ENCODE measurements at regions not wholly inside any gene's neighbourhood (a gene's known extent, or its start where the extent isn't known, plus 50 kb on each side); places are given as distances from the start of the nearest gene placed in this dataset.

DNA sequence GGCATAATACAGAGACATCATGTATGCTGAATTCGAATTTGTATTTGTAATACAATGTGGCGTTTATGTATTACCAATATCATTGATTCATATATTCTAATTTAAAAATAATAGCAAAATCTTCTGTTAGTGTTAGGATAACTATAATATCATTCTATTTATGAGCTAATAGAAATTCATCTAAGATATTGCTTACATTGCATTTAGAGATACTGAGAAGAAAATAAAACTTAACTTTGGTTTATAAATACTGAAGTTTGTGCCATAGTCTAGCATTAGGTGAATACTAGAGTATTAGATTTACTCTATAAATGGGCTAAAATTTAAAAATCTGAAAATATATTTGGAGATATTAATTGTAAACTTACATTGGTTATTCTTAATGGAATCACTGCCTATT is 1590.6 kb downstream of the PCDH18 start:
- ATAC-seq = no peak
- TF ChIP-seq, protein P1, sequence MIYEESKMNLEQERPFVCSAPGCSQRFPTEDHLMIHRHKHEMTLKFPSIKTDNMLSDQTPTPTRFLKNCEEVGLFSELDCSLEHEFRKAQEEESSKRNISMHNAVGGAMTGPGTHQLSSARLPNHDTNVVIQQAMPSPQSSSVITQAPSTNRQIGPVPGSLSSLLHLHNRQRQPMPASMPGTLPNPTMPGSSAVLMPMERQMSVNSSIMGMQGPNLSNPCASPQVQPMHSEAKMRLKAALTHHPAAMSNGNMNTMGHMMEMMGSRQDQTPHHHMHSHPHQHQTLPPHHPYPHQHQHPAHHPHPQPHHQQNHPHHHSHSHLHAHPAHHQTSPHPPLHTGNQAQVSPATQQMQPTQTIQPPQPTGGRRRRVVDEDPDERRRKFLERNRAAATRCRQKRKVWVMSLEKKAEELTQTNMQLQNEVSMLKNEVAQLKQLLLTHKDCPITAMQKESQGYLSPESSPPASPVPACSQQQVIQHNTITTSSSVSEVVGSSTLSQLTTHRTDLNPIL (CRISPR knock-in tag; IDR thresholded peaks at IDR 0.05; ENCODE audit: low read depth) = no peak
- TF ChIP-seq, protein P2, sequence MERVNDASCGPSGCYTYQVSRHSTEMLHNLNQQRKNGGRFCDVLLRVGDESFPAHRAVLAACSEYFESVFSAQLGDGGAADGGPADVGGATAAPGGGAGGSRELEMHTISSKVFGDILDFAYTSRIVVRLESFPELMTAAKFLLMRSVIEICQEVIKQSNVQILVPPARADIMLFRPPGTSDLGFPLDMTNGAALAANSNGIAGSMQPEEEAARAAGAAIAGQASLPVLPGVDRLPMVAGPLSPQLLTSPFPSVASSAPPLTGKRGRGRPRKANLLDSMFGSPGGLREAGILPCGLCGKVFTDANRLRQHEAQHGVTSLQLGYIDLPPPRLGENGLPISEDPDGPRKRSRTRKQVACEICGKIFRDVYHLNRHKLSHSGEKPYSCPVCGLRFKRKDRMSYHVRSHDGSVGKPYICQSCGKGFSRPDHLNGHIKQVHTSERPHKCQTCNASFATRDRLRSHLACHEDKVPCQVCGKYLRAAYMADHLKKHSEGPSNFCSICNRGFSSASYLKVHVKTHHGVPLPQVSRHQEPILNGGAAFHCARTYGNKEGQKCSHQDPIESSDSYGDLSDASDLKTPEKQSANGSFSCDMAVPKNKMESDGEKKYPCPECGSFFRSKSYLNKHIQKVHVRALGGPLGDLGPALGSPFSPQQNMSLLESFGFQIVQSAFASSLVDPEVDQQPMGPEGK (CRISPR knock-in tag; IDR thresholded peaks at IDR 0.05; ENCODE audit: borderline replicate concordance) = no peak
- TF ChIP-seq ZC3H10 (CRISPR knock-in tag; IDR thresholded peaks at IDR 0.05) (no peak), RARB (CRISPR knock-in tag; IDR thresholded peaks at IDR 0.05) (no peak), ZNF70 (CRISPR knock-in tag; IDR thresholded peaks at IDR 0.05) (no peak), TCF4 (CRISPR knock-in tag; IDR thresholded peaks at IDR 0.05; ENCODE audit: borderline replicate concordance) (no peak), ESRRG (CRISPR knock-in tag; IDR thresholded peaks at IDR 0.05) (no peak), ARNTL (CRISPR knock-in tag; IDR thresholded peaks at IDR 0.05; ENCODE audit: borderline replicate concordance, low read depth) (no peak), TOX (CRISPR knock-in tag; IDR thresholded peaks at IDR 0.05; ENCODE audit: borderline replicate concordance) (no peak), ZNF565 (CRISPR knock-in tag; conservative IDR thresholded peaks at IDR 0.05; ENCODE audit: low read depth) (no peak), ISL1 (CRISPR knock-in tag; IDR thresholded peaks at IDR 0.05) (no peak), GLIS3 (CRISPR knock-in tag; IDR thresholded peaks at IDR 0.05) (no peak), ZNF8 (CRISPR knock-in tag; IDR thresholded peaks at IDR 0.05) (no peak), SNAI2 (CRISPR knock-in tag; IDR thresholded peaks at IDR 0.05) (no peak)
- TF ChIP-seq, protein P3, sequence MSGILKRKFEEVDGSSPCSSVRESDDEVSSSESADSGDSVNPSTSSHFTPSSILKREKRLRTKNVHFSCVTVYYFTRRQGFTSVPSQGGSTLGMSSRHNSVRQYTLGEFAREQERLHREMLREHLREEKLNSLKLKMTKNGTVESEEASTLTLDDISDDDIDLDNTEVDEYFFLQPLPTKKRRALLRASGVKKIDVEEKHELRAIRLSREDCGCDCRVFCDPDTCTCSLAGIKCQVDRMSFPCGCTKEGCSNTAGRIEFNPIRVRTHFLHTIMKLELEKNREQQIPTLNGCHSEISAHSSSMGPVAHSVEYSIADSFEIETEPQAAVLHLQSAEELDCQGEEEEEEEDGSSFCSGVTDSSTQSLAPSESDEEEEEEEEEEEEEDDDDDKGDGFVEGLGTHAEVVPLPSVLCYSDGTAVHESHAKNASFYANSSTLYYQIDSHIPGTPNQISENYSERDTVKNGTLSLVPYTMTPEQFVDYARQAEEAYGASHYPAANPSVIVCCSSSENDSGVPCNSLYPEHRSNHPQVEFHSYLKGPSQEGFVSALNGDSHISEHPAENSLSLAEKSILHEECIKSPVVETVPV (CRISPR knock-in tag; IDR thresholded peaks at IDR 0.05) = no peak

DNA sequence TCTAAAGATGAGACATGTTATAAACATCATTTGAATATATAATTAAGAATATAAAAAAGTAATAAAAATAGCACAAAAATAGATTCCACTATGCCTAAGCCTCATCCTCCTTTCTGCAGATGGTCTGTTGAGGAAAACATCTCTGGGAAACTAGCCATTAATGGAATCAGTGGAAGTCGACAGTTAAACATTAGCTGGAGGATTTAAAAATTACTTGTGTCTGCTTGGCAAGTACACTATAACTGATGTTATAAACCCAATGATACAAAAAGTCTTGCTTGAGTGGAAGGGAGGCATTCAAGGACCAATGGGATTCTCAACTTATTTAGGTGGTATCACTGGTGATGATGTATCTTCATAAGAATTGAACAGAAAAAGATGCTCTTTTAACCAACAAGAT is 1598.3 kb downstream of the PCDH18 start:
- no peak for ATAC-seq
- no peak for TF ChIP-seq ZNF565 (CRISPR knock-in tag; conservative IDR thresholded peaks at IDR 0.05; ENCODE audit: low read depth)
- TF ChIP-seq ISL1 (CRISPR knock-in tag; IDR thresholded peaks at IDR 0.05) = no peak
- no peak for TF ChIP-seq ESRRG (CRISPR knock-in tag; IDR thresholded peaks at IDR 0.05)

DNA sequence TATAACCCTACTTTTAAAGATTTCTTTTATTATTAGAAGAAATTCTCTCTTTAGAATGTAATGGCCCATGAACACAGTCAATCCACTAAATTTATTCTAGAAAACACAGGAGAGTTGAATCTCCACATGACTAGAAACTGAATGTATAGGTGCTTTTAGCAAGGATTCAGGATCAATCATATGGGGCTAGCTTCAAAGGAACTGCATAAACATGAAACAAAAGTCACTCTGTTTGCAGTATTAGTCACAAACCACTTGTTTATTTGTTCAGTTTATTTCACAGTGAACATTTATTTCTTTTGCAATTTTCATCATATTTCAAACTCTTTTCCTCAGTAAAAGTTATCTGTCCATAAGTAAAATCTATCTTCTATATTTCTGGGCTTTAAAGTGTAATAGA is 1604.6 kb downstream of the PCDH18 start:
- ATAC-seq = no peak
- TF ChIP-seq CSDC2 (CRISPR knock-in tag; IDR thresholded peaks at IDR 0.05) = no peak
- TF ChIP-seq TOX (CRISPR knock-in tag; IDR thresholded peaks at IDR 0.05; ENCODE audit: borderline replicate concordance) = no peak
- no peak for TF ChIP-seq OSR1 (CRISPR knock-in tag; IDR thresholded peaks at IDR 0.05)
- no peak for TF ChIP-seq TCF4 (CRISPR knock-in tag; IDR thresholded peaks at IDR 0.05; ENCODE audit: borderline replicate concordance)

DNA sequence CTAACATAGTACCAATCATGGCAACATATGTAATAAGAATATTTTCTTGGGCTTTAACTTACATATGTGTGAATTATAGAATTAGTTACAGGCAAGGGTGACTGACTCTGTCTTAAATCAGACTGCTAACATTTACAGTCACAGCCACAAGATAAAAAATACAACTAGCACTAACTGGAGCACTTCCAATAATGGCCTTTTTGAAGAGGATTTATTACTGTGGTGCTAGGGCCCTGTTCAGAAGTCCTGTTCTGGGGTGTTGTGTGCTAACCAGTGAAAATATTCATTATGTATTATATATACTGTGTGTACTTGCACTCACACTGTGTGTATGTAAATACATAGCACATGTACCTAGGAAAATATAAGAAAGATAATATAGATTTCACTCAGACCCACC is 1611.2 kb downstream of the PCDH18 start:
- TF ChIP-seq ZC3H10 (CRISPR knock-in tag; IDR thresholded peaks at IDR 0.05) = no peak
- TF ChIP-seq ARNTL (CRISPR knock-in tag; IDR thresholded peaks at IDR 0.05; ENCODE audit: borderline replicate concordance, low read depth) = no peak
- TF ChIP-seq SNAI2 (CRISPR knock-in tag; IDR thresholded peaks at IDR 0.05) = no peak
- no peak for TF ChIP-seq ESRRG (CRISPR knock-in tag; IDR thresholded peaks at IDR 0.05)
- TF ChIP-seq, protein P4, sequence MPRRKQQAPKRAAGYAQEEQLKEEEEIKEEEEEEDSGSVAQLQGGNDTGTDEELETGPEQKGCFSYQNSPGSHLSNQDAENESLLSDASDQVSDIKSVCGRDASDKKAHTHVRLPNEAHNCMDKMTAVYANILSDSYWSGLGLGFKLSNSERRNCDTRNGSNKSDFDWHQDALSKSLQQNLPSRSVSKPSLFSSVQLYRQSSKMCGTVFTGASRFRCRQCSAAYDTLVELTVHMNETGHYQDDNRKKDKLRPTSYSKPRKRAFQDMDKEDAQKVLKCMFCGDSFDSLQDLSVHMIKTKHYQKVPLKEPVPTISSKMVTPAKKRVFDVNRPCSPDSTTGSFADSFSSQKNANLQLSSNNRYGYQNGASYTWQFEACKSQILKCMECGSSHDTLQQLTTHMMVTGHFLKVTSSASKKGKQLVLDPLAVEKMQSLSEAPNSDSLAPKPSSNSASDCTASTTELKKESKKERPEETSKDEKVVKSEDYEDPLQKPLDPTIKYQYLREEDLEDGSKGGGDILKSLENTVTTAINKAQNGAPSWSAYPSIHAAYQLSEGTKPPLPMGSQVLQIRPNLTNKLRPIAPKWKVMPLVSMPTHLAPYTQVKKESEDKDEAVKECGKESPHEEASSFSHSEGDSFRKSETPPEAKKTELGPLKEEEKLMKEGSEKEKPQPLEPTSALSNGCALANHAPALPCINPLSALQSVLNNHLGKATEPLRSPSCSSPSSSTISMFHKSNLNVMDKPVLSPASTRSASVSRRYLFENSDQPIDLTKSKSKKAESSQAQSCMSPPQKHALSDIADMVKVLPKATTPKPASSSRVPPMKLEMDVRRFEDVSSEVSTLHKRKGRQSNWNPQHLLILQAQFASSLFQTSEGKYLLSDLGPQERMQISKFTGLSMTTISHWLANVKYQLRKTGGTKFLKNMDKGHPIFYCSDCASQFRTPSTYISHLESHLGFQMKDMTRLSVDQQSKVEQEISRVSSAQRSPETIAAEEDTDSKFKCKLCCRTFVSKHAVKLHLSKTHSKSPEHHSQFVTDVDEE (CRISPR knock-in tag; IDR thresholded peaks at IDR 0.05) = no peak
- TF ChIP-seq, protein P5, sequence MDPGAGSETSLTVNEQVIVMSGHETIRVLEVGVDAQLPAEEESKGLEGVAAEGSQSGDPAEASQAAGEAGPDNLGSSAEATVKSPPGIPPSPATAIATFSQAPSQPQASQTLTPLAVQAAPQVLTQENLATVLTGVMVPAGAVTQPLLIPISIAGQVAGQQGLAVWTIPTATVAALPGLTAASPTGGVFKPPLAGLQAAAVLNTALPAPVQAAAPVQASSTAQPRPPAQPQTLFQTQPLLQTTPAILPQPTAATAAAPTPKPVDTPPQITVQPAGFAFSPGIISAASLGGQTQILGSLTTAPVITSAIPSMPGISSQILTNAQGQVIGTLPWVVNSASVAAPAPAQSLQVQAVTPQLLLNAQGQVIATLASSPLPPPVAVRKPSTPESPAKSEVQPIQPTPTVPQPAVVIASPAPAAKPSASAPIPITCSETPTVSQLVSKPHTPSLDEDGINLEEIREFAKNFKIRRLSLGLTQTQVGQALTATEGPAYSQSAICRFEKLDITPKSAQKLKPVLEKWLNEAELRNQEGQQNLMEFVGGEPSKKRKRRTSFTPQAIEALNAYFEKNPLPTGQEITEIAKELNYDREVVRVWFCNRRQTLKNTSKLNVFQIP (CRISPR knock-in tag; IDR thresholded peaks at IDR 0.05; ENCODE audit: borderline replicate concordance, low read depth) = no peak
- no peak for TF ChIP-seq GLIS3 (CRISPR knock-in tag; IDR thresholded peaks at IDR 0.05)
- no peak for TF ChIP-seq TCF4 (CRISPR knock-in tag; IDR thresholded peaks at IDR 0.05; ENCODE audit: borderline replicate concordance)
- TF ChIP-seq PPARA (CRISPR knock-in tag; IDR thresholded peaks at IDR 0.05; ENCODE audit: borderline replicate concordance) = no peak
- no peak for TF ChIP-seq ISL1 (CRISPR knock-in tag; IDR thresholded peaks at IDR 0.05)
- TF ChIP-seq ZFP3 (CRISPR knock-in tag; IDR thresholded peaks at IDR 0.05) = no peak
- no peak for TF ChIP-seq CSDC2 (CRISPR knock-in tag; IDR thresholded peaks at IDR 0.05)
- no peak for TF ChIP-seq ZNF70 (CRISPR knock-in tag; IDR thresholded peaks at IDR 0.05)
- ATAC-seq = no peak

All from SK-N-SH treated with all-trans-retinoic acid at 6 μM for 48 hours (cell line).